IPS-20b (cell line): ENCODE measurements at regions not wholly inside any gene's neighbourhood (a gene's known extent, or its start where the extent isn't known, plus 50 kb on each side); places are given as distances from the start of the nearest gene placed in this dataset.

Experiments used
- H3K27ac ChIP-seq: one replicate; pipeline ENCODE4 v1.5.1; 2013; ENCODE audit warnings: low read length
- H3K27me3 ChIP-seq: 2 replicates; pipeline ENCODE4 v1.6.1; 2013; ENCODE audit warnings: mild to moderate bottlenecking, low read length, inconsistent platforms; ENCODE audit not compliant: insufficient read depth
- H3K36me3 ChIP-seq: 2 replicates; pipeline ENCODE4 v1.6.1; 2013; ENCODE audit warnings: low read depth, mild to moderate bottlenecking, inconsistent platforms, low read length, moderate library complexity; ENCODE audit not compliant: insufficient read depth
- H3K4me1 ChIP-seq: 2 replicates; pipeline ENCODE4 v1.6.1; 2013; ENCODE audit warnings: mild to moderate bottlenecking, control low read depth, inconsistent platforms, low read length, moderate library complexity; ENCODE audit not compliant: insufficient read depth
- H3K4me3 ChIP-seq: 2 replicates; pipeline ENCODE4 v1.5.1; 2013; ENCODE audit warnings: mild to moderate bottlenecking, low read length, inconsistent platforms
- H3K9ac ChIP-seq: 2 replicates; pipeline ENCODE4 v1.6.1; 2013; ENCODE audit warnings: low read depth, mild to moderate bottlenecking, inconsistent platforms, low read length, moderate library complexity
- H3K9me3 ChIP-seq: 2 replicates; pipeline ENCODE4 v1.6.1; 2013; ENCODE audit warnings: mild to moderate bottlenecking, low read depth, low read length, inconsistent platforms; ENCODE audit not compliant: insufficient read depth

DNA sequence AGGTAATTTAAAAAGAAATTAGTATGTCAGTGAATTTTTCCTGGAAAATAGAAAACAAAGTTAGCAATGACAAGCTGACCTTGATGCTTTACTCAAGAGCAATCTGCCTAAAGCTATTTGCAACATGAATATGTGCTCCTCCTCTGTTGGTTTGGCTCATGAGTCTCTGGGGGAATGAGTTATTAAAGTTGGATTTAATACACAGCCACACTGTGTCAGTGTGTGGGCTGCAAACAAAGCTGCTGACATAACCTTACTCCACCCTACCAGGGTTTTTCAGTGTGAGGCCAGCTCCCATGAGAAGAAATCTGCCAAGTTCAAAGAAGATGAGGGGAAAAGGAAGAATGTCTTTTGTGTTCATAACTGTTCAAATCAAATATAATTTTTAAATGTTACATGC lies 280.5 kb downstream of the TLL1 start:
- Histone ChIP-seq H3K9ac (no peak overlapping the region), H3K36me3 (no peaks in the 10 kb centered on the region), H3K27ac (no peak overlapping the region), H3K4me3 (no peak overlapping the region), H3K4me1 (no peaks in the 10 kb centered on the region), H3K27me3 (no peaks in the 10 kb centered on the region), H3K9me3 (no peaks in the 10 kb centered on the region)

DNA sequence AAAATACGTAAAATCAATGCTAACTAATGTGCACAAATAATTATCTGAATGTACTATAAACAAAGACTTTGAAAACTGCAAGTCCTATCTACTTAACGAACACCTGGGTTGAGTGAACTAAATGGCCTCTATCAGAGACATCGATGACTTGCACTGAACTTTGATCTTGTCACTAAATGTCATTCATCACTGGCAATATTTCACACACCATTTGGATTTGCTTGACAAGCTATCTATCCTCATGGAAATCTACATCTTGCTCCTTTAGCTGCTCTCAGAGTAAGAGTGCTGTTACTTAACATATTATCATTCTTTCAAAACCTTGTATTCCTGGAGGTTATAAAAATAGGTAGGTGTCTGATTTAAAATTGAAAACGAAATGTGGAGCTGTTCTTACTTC lies 289.3 kb downstream of the TLL1 start:
- H3K36me3 ChIP-seq, result no peaks in the 10 kb centered on the region
- H3K4me1 ChIP-seq, result no peaks in the 10 kb centered on the region
- no peak overlapping the region for H3K9ac ChIP-seq
- H3K9me3 ChIP-seq, result no peaks in the 10 kb centered on the region
- H3K27me3 ChIP-seq, result no peaks in the 10 kb centered on the region
- H3K27ac ChIP-seq, result no peak overlapping the region
- H3K4me3 ChIP-seq, result no peak overlapping the region

DNA sequence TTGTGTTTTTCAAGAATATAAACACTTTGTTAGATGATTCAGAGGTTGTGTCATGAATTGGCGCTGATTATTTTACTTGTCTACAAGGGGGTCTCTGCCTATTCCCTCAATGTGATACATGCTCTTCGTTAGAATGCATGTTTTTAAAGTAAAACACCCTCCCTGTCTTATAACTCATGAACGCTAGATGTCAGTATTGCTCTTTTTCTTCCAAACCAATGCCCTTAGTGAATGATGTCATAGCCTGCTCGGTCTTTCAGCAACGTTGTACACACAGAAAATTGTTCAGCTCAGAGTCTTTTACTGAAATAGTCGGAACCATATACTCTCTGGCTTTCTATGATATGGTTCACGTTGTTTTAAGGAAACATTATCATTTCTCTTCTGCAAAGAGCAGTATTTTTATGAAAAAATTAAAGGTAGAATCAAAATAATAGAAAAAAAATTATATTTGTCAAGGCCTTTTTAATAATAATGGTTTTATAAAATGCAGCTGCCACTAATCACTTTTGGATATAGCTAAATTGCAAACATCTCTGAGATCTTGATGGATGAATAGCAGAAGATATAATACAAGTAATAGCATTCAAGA lies 292.9 kb downstream of the TLL1 start:
- no peaks in the 10 kb centered on the region for H3K27me3 ChIP-seq

DNA sequence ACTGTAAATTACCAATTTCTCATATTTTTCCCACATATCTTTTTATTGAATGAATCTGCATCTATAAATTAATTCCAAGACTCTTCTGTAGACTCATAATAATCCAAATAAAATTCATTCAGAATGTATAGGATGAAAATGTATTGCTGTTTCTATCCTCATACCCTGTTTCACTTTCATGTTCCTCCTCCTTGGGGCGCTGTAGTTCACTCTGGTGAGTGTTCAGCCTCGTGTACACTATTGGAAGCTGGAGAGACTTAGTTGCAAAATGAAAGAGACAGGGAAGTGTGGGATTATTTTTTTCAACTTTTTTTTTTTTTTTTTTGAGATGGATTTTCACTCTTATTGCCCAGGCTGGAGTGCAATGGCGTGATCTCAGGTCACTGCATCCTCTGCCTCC lies 296.1 kb downstream of the TLL1 start:
- no peak overlapping the region for H3K4me3 ChIP-seq
- H3K27ac ChIP-seq, result no peak overlapping the region
- no peaks in the 10 kb centered on the region for H3K4me1 ChIP-seq
- H3K27me3 ChIP-seq, result no peaks in the 10 kb centered on the region
- H3K36me3 ChIP-seq, result no peaks in the 10 kb centered on the region
- no peak overlapping the region for H3K9ac ChIP-seq
- H3K9me3 ChIP-seq, result no peaks in the 10 kb centered on the region

More for the DNA sequence above, 292.9 kb downstream of the TLL1 start:
- Histone ChIP-seq H3K9ac (no peak overlapping the region), H3K27ac (no peak overlapping the region), H3K4me1 (no peaks in the 10 kb centered on the region), H3K9me3 (no peaks in the 10 kb centered on the region), H3K36me3 (no peaks in the 10 kb centered on the region), H3K4me3 (no peak overlapping the region)

DNA sequence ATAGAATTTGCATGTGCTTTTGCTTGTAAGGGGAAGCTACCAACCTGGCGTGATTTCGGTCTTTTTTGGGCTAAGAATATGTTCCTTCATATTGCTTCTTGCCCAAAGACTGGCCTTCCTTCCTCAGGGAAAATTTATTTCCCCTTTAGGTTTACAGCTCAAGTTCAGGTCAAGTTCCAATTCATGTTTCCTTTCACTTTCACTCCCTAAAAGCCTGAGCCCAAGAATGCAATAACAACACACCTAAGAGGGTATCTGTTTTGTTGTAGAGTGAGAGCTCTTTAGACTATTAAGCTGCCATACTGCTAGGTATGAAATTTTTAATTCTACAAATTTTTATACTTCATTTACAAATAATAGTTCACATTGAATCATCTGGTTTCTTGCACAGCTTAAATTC lies 299.6 kb downstream of the TLL1 start:
- Histone ChIP-seq H3K9me3 (no peaks in the 10 kb centered on the region), H3K9ac (no peak overlapping the region), H3K4me1 (no peaks in the 10 kb centered on the region), H3K36me3 (no peaks in the 10 kb centered on the region), H3K27ac (no peak overlapping the region), H3K27me3 (no peaks in the 10 kb centered on the region), H3K4me3 (no peak overlapping the region)

DNA sequence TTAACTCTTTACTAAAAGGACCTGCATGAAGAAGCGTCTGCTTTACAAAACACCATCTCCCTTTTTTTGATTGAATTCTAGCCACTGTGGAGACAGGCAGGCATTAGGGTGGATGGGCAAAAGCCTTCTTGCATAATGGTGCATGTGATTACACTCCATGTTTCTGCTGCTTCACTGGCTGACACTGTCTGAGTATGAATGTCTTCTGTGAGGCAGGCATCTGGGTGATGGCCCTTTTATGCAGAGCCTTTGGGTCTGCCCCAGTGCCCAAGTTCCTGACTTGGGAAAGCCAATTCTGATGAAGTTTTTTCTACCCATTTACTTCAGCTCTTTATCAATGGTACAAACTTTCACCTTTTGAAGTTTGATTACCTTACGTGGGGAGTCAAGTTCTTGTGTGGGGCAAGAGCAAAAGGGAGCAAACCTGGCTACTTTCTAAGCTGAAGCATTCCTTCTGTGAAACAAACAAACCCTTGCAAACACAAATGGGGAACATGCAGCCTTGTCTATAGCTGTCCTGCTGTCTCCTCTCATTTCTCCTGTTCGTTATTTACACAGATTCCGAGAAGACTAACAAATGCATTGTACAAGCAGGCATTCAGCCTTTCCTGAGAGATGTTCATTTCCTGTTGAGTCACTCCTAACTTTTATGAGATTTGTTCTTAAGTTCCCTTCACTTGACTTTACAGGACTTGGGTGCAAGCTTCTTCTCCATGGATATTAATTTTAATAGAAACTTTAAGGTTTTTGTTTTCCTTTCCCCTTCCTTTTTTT lies 301.9 kb downstream of the TLL1 start:
- no peak overlapping the region for H3K4me3 ChIP-seq
- H3K27ac ChIP-seq, result no peak overlapping the region
- H3K36me3 ChIP-seq, result no peaks in the 10 kb centered on the region
- H3K27me3 ChIP-seq, result no peaks in the 10 kb centered on the region
- H3K4me1 ChIP-seq, result no peaks in the 10 kb centered on the region
- no peak overlapping the region for H3K9ac ChIP-seq
- H3K9me3 ChIP-seq, result no peaks in the 10 kb centered on the region

DNA sequence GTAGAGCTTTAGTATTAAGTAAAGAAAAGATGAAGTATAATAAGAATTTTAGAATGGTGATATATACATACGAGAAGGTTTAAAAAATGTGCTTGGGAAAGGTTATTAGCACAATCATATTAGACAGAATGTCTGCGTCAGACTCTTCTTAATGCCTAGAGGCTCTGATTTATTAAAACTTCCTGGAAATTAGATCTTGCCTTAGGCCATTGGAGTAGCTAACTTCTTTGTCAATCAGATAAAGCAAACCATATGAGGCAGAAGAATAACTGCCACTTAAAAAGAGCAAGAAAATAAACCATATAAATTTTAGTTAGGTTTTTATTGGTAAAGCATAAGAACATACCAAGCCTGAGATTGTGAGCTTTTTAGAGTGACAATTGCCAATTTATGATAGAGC lies 309.1 kb downstream of the TLL1 start:
- no peaks in the 10 kb centered on the region for H3K9me3 ChIP-seq
- no peak overlapping the region for H3K9ac ChIP-seq
- H3K27ac ChIP-seq, result no peak overlapping the region
- no peaks in the 10 kb centered on the region for H3K4me1 ChIP-seq
- no peaks in the 10 kb centered on the region for H3K27me3 ChIP-seq
- H3K4me3 ChIP-seq, result no peak overlapping the region
- no peaks in the 10 kb centered on the region for H3K36me3 ChIP-seq

DNA sequence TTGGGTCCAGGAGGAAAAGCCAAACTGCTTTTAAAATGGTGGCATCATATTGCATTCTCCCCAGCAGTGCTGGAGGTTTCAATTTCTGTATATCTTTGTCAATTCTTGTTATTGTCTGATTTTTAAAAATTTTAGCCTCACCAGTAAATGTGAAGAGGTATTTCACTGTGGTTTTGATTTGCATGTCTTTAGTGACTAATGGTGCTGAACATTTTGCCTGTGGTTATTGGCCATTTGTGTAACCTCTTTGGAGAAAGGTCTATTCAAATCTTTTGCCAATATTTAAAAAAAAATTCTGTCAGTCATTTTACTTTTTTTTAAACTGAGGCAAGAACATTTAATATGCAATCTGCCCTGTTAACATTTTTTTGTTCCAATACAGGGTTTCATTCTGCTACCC lies 322.1 kb downstream of the TLL1 start:
- H3K36me3 ChIP-seq, result no peaks in the 10 kb centered on the region

DNA sequence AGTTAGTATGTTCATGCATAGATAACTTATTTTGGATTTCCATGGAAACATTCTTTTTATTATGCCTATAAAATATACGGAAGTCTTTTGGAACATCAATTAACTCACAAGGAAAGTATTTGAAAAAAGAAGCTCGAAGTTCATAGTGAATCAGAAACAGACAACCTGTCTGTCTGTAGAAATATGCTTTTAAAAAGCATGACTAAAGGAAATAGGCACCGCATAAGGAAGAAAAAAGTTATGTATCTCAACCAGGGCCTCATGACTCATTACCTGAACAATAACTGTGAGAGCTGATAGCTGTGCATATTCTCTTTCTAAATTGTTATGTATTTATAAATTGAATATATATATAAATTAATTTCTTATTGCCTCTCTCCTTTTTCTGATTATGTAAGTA lies 324.1 kb downstream of the TLL1 start:
- no peak overlapping the region for H3K27ac ChIP-seq

More for the DNA sequence above, 322.1 kb downstream of the TLL1 start:
- no peak overlapping the region for H3K9ac ChIP-seq
- no peak overlapping the region for H3K4me3 ChIP-seq
- H3K27ac ChIP-seq, result no peak overlapping the region
- no peaks in the 10 kb centered on the region for H3K27me3 ChIP-seq
- no peaks in the 10 kb centered on the region for H3K9me3 ChIP-seq
- H3K4me1 ChIP-seq, result no peaks in the 10 kb centered on the region

DNA sequence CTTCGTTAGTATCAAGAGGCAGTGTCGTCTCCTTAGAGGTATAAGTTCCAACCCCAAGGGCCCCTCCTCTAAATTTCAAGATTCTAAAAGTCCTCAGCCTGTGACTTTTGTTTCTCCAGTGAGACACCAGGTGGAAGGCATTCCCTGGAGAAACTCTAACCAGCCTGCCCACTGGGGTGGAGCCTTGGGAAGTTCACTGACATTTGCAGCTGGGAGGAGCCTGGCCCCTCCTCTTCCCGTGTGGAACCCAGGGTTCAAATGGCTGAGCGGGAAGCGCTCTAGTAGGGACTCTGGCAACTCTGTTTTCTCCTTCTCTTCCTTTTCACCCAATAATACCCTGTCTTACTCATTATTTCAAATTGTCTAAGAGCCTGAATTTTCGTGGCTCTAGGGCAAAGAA lies 325.0 kb downstream of the TLL1 start:
- no peak overlapping the region for H3K9ac ChIP-seq
- H3K27me3 ChIP-seq, result no peaks in the 10 kb centered on the region
- H3K36me3 ChIP-seq, result no peaks in the 10 kb centered on the region
- no peak overlapping the region for H3K27ac ChIP-seq
- H3K4me3 ChIP-seq, result peak overlapping the region; percentile 40; the same call in 1 of the 2 replicates
- no peaks in the 10 kb centered on the region for H3K4me1 ChIP-seq
- no peaks in the 10 kb centered on the region for H3K9me3 ChIP-seq

More for the DNA sequence above, 324.1 kb downstream of the TLL1 start:
- no peaks in the 10 kb centered on the region for H3K9me3 ChIP-seq
- H3K4me1 ChIP-seq, result no peaks in the 10 kb centered on the region
- H3K9ac ChIP-seq, result no peak overlapping the region
- no peak overlapping the region for H3K4me3 ChIP-seq
- no peaks in the 10 kb centered on the region for H3K36me3 ChIP-seq
- H3K27me3 ChIP-seq, result no peaks in the 10 kb centered on the region

DNA sequence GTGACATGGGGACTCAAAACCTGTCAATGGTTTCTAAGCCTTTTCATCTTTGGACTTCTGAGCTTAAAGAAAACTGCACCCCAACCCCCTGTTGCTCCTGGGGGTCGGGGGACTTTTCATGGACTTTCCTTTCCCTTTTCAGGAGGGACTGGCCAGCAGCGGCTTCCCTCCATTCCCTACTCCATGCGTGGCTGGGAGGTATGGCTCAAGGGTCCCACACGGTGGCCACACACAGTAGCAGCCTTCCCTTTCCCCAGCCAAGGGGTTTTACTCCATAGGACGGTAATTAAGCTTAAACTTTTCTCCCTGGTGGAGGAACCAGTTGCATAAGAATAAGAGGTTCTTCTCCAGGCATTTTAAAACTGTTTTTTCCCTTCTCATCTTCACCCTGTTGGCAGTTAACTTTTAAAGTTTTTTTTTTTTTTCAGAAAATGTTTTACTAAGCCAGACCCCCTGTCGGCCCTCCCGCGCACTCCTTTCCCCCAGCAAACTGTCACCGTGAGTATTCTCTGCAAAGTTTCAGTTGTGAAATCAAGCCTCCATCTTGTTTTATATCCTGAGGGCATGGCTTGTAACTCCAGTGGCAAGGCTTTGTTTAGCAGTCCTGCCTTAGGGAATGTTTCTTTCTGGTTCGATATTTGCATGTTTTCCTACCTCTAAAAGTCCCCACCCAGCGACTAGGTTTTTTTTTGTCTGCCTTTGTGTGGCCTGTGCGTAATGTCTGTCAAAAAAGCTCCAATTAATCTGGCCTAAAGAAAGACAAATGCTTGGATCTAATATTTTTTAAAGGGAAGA lies 325.7 kb downstream of the TLL1 start:
- no peaks in the 10 kb centered on the region for H3K9me3 ChIP-seq

DNA sequence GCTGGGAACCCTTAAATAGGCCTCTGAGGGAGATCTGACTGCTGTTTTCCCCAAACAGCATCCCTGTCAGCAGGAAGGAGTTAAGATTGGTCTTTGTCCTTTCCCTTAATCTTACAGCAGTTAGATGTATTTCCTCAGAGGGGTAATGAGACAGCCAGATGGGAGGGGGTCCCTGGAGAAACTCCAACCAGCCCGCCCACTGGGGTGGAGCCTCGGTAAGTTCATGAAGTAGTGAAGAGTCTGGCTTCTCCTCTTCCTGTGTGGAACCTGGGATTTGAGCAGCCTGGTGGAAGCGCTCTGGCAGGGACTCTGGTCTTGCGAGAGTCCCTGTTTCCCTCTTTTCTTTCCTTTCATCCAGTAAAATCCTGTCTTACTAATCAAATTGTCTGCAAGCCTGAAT lies 330.0 kb downstream of the TLL1 start:
- no peak overlapping the region for H3K4me3 ChIP-seq
- no peak overlapping the region for H3K9ac ChIP-seq
- no peaks in the 10 kb centered on the region for H3K4me1 ChIP-seq
- no peak overlapping the region for H3K27ac ChIP-seq
- no peaks in the 10 kb centered on the region for H3K36me3 ChIP-seq
- no peaks in the 10 kb centered on the region for H3K27me3 ChIP-seq
- no peaks in the 10 kb centered on the region for H3K9me3 ChIP-seq

More for the DNA sequence above, 325.7 kb downstream of the TLL1 start:
- H3K36me3 ChIP-seq, result no peaks in the 10 kb centered on the region
- H3K27ac ChIP-seq, result no peak overlapping the region
- no peaks in the 10 kb centered on the region for H3K4me1 ChIP-seq
- no peaks in the 10 kb centered on the region for H3K27me3 ChIP-seq
- no peak overlapping the region for H3K9ac ChIP-seq
- H3K4me3 ChIP-seq, result peak overlapping the region; percentile 40; the same call in 1 of the 2 replicates
